ENCODE measurements at regions not wholly inside any gene's neighbourhood (a gene's known extent, or its start where the extent isn't known, plus 50 kb on each side); places are given as distances from the start of the nearest gene placed in this dataset.

DNA sequence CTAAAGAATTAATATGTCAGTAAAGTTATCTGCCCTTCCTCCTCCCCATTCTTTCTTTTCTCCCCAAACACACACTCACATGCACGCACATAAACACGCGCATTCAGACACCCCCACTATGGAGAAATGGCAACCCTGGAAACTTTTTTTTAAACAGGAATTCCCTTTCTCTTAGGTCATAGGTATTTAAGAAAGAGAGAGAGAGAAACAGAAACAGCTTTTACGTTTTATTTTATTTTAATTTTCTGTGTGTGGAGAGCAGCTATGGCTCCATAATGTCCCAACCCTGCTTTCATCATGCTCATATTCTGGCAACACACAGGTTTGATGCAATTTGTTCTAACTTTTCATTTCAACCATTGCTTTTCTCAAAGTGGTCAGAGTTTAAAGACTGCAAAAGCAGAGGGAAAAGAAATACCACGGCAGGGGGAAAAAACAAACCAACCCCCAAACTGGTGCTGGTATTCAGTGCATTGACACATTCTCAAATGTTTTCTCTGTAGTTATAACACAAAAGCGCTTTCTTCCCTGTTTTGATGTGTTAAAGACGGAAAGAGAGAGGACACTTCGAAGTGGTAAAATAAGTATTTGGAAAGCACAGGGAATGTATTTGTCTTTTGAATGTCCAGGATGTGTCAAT is 126.0 kb upstream of the TMEM161B start:
- DNase-seq: no peak

- DNase-seq: no peak
These were observed 125.3 kb upstream of the TMEM161B start for GRCh38 chr5:88393716-88394535.

- no peak for DNase-seq
These were observed 124.4 kb upstream of the TMEM161B start for GRCh38 chr5:88393042-88393441.

DNA sequence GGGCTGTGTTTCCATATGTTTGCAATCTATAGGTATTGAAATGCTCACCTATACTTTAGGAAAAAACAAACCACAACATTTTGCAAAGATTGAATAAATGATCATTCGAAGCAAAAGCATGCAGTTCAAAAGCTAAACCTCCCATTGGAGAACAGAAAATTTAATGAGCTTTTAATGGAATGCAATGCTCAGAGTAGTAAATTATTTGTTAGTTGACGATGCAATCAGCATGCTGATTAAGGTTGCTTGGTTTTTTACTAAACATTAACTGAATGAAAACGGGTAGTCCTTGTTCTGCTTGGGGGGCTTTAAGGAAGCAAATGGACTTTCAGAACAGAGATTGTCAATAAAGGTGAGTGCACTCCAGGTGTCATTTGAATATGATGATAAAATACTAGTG is 123.3 kb upstream of the TMEM161B start:
- no peak for DNase-seq

DNA sequence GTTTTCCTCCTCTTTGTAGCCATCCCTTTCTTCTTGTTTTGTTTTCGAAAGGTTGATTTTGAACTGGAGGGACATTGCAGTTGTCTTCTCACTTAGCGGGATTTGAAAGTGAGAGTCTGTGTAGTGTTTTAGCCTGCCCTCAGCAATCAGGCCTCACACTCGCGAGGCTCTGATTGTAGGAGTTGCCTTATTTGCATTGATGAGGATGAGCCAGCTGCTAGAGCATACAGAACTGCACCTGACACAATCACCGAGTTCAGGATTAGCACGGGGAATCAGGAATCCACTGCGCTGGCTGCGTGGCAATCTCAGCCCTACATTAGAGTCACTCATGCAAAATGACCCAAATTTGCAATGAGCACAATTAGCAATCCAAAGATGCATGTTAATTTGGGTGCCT is 122.5 kb upstream of the TMEM161B start:
- no peak for DNase-seq

DNA sequence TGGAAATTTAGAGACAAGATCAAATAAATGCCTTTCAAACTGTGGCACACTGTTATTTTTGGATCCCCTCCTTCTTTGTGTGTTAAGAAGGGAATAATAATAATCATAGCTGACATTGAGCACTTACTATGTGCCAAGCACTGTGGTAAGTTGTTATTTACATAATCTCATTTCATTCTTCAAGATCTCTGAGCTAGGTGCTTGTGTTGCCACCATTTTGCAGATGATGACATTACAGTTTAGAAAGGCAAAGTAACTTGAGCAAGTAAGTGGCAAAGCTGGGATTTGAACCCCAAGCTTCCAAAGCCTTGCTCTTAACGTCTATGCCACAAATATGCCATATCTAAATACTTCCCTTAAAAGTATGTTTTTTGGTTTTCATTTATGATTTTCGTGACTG is 121.8 kb upstream of the TMEM161B start:
- no peak for DNase-seq

DNA sequence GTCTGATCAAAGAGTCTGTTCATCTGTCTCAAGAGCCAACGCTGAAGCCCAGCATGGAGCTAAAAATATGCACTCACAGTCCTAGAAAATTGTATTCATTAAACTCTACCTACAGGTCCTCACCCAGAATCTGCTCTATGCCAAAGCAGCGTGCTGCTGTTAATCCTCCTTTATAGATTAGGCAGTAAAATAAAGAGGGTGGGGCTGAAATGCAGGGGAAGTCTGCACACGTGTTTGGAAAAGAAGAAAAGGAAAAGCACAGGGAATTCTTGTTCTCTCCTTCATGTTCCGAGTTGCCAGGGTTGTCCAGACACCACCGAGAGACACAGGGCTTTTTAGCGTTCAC is 121.4 kb upstream of the TMEM161B start:
- DNase-seq: no peak

DNA sequence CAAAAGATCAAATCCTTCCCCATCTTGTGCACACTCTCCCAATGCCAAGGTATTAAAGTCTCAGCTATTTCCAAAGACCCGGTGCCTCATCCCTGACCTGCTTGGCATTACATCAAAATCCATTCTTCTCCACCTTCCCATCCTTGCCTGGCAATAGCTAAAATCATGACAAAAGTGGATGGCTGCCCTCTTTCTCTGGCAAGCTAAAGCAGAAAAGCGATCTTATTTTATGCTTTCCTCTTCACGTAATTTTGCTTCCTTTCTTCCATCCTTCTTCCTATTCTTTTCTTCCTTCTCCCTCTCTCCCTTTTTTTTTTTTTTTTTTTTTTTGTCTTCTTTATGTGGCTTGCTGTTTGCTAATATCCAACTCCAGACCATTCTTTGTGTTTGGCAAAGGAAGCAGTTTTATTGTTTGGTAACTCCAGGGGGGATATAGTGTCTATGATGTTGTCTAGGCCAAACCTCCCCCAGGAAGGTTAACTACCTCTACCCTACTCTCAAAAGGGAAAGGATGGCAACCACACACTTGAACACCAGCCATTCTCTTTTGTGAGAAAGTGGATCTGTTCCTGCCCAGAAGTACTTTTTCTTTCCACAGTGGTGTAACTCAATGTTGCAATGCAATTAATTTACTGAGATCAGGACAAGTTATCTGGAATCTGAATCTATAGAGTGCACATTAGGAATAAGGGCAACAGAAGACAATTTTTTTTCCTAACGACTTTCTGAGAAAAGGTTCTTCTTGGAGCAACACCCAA is 120.9 kb upstream of the TMEM161B start:
- no peak for DNase-seq

GRCh38 chr5:88388476-88389337 is 120.1 kb upstream of the TMEM161B start:
- DNase-seq: no peak

DNA sequence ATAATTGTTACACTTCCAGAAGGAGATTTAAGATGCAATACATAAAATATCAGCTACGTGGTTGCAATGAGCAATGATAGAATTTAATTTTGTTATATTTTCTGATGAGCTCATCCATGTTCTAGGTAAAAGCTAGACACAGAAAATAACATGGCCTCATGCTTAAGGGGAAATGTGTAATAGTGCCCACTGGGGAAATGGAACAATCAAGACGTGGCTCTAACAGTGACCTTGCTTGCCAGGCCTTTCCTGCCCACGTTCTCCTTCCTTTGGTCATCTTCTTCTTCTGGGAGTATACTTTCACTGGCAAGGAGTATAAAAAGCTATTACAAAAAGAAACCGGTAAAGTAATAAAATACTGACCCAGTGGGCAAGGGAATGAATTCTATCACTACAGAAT is 116.2 kb upstream of the TMEM161B start:
- DNase-seq: no peak

DNA sequence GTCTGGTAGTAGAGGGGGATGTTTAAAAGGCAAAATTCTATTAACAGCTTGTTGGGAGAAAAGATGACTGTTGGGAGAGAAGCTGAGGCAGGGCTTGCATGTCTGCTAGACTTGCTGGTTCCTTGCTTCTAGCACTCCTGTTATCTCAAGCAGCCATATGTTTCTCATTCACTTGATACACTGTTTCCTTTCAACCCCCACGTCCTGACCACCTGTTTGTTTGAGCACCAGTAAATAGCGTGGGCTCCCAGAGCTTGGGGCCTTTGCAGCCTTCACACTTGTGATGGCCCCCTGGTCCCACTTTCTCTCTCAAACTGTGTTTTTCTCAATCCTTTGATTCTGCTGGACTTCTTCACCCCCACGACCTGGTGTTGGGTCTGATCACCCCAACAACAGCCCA is 111.7 kb upstream of the TMEM161B start:
- DNase-seq: no peak

- DNase-seq: no peak
These were observed 109.3 kb upstream of the TMEM161B start for GRCh38 chr5:88377705-88378656.

GRCh38 chr5:88377240-88377639 is 108.6 kb upstream of the TMEM161B start:
- DNase-seq: no peak

DNA sequence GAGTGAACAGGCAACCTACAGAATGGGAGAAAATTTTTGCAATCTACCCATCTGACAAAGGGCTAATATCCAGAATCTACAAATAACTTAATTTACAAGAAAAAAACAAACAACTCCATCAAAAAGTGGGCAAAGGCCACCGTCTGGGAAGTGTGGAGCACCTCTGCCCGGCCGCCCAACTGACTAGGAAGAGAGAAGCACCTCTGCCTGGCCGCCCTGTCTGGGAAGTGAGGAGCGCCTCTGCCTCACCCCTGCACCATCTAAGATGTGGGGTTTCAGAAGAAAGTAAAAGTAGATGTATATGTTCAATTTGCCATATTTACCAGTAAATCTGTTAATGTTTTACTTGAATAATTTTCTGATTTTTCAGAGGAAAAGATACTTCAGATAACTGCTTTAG is 108.1 kb upstream of the TMEM161B start:
- no peak for DNase-seq

- DNase-seq: no peak
These were observed 105.7 kb upstream of the TMEM161B start for GRCh38 chr5:88374391-88374790.

- no peak for DNase-seq
These were observed 102.2 kb upstream of the TMEM161B start for GRCh38 chr5:88370824-88371223.

GRCh38 chr5:88368201-88368600 is 99.6 kb upstream of the TMEM161B start:
- DNase-seq: no peak

DNA sequence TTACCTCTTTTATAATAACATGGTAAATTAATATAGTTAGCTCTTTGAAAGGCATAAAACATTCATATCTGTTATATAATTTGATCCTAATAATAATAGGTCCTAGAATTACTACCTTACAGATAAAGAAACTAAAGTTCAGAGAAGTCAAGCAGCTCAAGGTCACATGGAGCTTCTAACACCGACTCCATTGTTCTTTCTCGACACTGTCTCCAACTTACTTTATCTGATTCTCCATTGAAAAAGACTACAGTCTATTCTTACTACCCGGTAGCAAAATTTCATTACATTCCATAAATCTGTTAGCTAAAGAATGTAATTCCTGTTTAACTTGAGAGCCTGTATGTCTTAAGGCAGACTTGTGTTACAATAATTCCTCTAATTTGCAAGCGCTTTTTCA is 96.3 kb upstream of the TMEM161B start:
- no peak for DNase-seq

DNA sequence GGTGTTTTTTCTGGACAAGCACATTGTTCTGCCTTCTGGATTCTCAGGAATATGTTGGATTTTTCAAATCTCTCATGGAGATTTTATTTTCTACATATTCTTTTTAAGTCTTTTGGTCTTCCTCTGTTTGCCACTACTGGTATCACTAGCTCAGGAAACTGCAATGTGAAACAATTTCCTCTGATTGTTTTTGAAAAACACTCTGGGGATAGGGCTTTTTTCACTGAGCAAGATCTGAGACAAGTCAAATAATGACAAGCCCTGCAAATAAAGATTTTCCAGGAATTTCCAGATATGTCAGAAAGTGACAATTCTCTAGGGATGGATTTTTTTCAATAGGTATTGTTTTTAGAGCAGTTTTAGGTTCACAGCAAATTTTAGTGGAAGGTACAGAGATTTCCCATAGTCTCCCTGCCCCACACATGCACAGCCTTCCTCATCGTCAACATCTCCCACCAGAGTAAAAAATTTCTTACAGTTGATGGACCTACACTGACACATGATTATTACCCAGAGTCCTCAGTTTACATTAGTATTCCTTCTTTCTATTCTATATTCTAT is 86.9 kb upstream of the TMEM161B start:
- DNase-seq: no peak

DNA sequence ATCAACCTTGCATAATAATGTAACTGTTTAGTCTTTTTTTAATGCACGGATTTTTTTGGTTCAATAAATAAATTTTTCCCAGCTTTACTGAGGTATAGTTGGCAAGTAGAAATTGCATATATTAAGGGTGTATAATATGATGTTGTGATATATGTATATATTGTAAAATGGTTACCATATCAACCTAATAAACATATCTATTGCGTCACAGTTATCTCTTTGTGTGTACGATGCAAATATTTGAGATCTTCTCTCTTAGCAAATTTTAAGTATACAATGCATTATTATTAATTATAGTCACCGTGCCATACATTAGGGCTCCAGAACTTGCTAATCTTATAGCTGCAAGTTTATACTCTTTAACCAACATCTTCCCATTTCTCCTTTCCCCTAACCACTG is 57.2 kb upstream of the TMEM161B start:
- DNase-seq: no peak

DNA sequence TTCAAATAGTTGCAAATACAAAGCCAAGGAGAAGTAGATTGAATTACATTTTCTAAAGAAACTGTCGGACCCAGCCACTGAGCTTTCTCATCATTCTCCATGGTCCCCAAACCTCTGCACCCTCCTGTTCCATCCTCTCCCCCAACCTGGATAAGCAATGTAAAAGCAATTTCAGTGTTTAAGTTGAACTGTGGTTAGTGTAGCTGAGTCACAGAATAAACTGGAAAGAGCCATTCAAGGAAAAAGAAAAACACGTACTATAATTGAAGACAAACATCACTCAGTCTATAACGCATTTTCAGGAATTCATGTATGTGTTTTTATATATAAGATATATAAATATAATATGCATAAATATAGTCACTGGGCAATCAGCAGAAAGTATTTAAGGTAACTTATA is 54.1 kb upstream of the TMEM161B start:
- no peak for DNase-seq
